ENCODE measurements at regions not wholly inside any gene's neighbourhood (a gene's known extent, or its start where the extent isn't known, plus 50 kb on each side); places are given as distances from the start of the nearest gene placed in this dataset.

DNA sequence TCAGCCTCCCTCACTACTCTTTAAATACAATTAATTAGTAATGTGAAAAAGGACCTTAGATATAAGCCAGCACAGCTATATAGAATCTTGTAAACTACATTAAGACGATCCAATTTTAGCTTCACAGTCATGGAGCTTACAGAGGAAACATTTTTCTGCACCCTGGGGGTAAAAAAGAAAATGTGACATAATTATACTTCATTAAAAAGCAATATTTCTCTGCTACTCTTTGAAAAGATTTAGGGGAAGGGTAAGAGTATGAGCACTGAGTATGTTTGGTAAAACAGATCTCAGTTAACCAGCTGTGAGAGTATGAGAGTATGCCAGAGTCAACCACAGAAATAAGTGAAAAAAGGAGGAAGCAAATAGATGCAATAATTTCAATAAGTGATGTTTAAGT is 1415.9 kb downstream of the PLA2G4A start:
- no peak for DNase-seq
- no peak overlapping the region for H3K4me3 Mint-ChIP-seq
- H3K9me3 Mint-ChIP-seq, result no peaks in the 10 kb centered on the region
- peaks cover 8% of the 10 kb centered on the region for H3K4me1 Mint-ChIP-seq
- no peaks in the 10 kb centered on the region for H3K27me3 Mint-ChIP-seq (ENCODE audit: low read depth, poor library complexity)
- no peak overlapping the region for H3K27ac Mint-ChIP-seq
- TF ChIP-seq, protein P1, sequence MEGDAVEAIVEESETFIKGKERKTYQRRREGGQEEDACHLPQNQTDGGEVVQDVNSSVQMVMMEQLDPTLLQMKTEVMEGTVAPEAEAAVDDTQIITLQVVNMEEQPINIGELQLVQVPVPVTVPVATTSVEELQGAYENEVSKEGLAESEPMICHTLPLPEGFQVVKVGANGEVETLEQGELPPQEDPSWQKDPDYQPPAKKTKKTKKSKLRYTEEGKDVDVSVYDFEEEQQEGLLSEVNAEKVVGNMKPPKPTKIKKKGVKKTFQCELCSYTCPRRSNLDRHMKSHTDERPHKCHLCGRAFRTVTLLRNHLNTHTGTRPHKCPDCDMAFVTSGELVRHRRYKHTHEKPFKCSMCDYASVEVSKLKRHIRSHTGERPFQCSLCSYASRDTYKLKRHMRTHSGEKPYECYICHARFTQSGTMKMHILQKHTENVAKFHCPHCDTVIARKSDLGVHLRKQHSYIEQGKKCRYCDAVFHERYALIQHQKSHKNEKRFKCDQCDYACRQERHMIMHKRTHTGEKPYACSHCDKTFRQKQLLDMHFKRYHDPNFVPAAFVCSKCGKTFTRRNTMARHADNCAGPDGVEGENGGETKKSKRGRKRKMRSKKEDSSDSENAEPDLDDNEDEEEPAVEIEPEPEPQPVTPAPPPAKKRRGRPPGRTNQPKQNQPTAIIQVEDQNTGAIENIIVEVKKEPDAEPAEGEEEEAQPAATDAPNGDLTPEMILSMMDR (IDR thresholded peaks at IDR 0.05), result no peak
- no peaks in the 10 kb centered on the region for H3K36me3 Mint-ChIP-seq (ENCODE audit: low read depth)

DNA sequence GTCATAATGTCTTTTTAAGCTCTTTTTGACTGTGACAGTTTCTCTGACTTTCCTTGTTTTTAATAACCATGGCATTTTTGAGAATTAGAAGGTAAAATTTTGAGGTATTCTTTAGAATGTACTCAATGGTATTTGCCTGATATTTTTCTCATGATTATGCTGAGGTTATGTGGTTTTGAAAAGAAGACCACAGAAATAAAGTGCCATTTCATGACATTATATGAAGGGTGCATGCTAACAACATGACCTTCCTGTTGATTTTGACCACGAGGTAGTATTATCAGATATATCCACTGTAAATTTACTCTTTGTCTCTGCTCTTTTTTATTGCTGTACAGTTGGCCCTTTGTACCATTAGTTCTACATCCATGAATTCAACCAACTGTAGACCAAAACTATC is 1418.5 kb downstream of the PLA2G4A start:
- no peaks in the 10 kb centered on the region for H3K36me3 Mint-ChIP-seq (ENCODE audit: low read depth)
- H3K27me3 Mint-ChIP-seq (ENCODE audit: low read depth, poor library complexity), result no peaks in the 10 kb centered on the region
- no peaks in the 10 kb centered on the region for H3K4me1 Mint-ChIP-seq
- no peak overlapping the region for H3K27ac Mint-ChIP-seq
- H3K4me3 Mint-ChIP-seq, result no peak overlapping the region
- no peak for DNase-seq
- TF ChIP-seq, protein P1 (IDR thresholded peaks at IDR 0.05), result no peak
- no peaks in the 10 kb centered on the region for H3K9me3 Mint-ChIP-seq

DNA sequence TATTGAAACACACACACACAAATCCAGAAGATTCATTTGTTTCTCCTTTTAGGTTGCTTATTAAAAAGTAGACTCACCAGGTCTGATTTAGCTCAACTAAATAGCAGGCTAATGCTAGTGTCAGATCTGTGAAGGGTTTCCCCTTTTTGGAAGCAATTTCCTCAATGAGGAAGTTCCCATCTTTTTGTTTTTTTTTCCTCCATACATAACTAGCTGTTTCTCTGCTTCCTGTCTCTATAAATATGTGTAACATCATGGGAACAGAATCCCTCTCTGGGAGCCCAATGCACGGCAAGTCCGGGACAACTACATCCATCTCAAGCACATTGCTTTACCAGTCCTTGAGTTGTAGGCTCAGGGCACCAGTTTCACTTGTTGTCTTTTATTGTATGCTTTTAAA is 1421.1 kb downstream of the PLA2G4A start:
- H3K4me3 Mint-ChIP-seq, result no peak overlapping the region
- H3K27ac Mint-ChIP-seq, result no peak overlapping the region
- H3K9me3 Mint-ChIP-seq, result no peaks in the 10 kb centered on the region
- no peaks in the 10 kb centered on the region for H3K36me3 Mint-ChIP-seq (ENCODE audit: low read depth)
- DNase-seq, result no peak
- H3K4me1 Mint-ChIP-seq, result no peaks in the 10 kb centered on the region
- no peaks in the 10 kb centered on the region for H3K27me3 Mint-ChIP-seq (ENCODE audit: low read depth, poor library complexity)
- TF ChIP-seq, protein P1 (IDR thresholded peaks at IDR 0.05), result no peak

DNA sequence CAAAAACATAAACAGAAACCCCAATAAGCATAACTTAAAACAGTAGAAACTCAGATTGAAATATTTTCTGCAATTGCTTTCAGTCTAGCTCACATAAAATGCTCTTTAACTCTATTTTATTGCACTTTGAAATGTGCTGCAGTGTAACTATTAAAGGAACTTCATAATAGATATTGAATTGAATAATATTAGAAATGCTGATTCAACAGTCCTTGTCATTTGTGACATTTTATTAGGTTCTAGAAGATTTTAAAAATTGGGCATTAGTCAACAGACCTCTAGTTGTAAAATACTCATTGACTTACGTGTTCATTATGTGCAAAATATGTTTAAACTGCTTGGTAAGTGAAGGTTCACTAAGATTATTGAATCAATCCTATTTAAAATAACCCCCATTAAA is 1422.3 kb downstream of the PLA2G4A start:
- H3K4me3 Mint-ChIP-seq, result no peak overlapping the region
- no peak for DNase-seq
- H3K27me3 Mint-ChIP-seq (ENCODE audit: low read depth, poor library complexity), result no peaks in the 10 kb centered on the region
- H3K4me1 Mint-ChIP-seq, result no peaks in the 10 kb centered on the region
- H3K36me3 Mint-ChIP-seq (ENCODE audit: low read depth), result no peaks in the 10 kb centered on the region
- H3K27ac Mint-ChIP-seq, result no peak overlapping the region
- TF ChIP-seq, protein P1 (IDR thresholded peaks at IDR 0.05), result no peak
- H3K9me3 Mint-ChIP-seq, result peaks cover 9% of the 10 kb centered on the region

DNA sequence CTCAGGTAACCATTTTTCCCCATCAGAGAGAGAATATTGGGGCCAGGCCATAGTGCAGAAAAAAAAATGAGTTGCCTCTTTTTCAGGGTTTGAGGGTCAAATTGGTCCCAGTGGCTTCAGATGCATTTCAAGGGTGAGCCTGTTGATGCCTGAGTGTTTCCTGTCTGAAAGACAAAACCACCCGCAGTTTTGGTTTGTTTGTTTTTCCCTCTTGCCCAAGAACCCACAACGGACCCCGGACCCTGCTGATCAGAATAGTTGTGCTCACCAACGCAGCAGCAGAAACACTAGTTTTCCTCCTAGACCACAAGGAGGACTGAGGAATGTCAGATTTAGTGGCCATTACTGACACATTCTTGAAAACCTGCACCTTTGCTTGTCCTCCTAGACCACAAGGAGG is 1433.1 kb downstream of the PLA2G4A start:
- Mint-ChIP-seq H3K4me3 (no peak overlapping the region), H3K27ac (no peak overlapping the region), H3K9me3 (peaks cover 32% of the 10 kb centered on the region), H3K36me3 (ENCODE audit: low read depth) (no peaks in the 10 kb centered on the region), H3K27me3 (ENCODE audit: low read depth, poor library complexity) (peaks cover 7% of the 10 kb centered on the region), H3K4me1 (no peaks in the 10 kb centered on the region)
- TF ChIP-seq, protein P1 (IDR thresholded peaks at IDR 0.05), result no peak
- no peak for DNase-seq

DNA sequence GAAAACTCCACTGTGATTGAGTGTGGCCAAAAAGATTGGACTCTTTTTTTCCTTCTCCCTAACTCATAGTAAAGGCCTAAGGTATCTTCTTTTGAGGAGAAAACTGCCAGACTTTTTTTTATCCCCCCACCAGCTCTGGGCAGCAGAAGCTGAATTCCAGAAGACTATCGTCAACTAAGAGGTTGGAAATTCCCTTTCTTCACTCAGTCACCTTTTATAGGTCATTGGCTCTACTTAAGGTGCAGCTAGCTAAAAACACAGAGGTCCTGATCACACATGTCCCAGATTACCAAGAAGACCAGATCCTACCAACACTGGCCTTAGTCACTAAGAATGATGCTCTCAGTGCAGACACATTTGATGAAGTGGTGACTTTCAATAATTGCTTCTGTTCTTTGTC is 1441.2 kb downstream of the PLA2G4A start:
- Mint-ChIP-seq H3K27me3 (ENCODE audit: low read depth, poor library complexity) (no peaks in the 10 kb centered on the region), H3K36me3 (ENCODE audit: low read depth) (no peaks in the 10 kb centered on the region), H3K4me3 (no peak overlapping the region)

More for the DNA sequence above, 1441.2 kb downstream of the PLA2G4A start:
- Mint-ChIP-seq H3K4me1 (no peaks in the 10 kb centered on the region), H3K27ac (no peak overlapping the region), H3K9me3 (peaks cover 4% of the 10 kb centered on the region)
- TF ChIP-seq, protein P1 (IDR thresholded peaks at IDR 0.05), result no peak
- DNase-seq, result no peak

Measured in nephron progenitor cell (in vitro differentiated cells).